HEK293 (cell line): ENCODE measurements at regions not wholly inside any gene's neighbourhood (a gene's known extent, or its start where the extent isn't known, plus 50 kb on each side); places are given as distances from the start of the nearest gene placed in this dataset.

Source experiments
- SCRT1 ChIP-seq: fragments of 450-650 bp; formaldehyde crosslinking; IDR thresholded peaks from 2 replicates; pipeline ENCODE4 v1.5.1; 2016; ENCODE audit warnings: missing biosample characterization, missing genetic modification characterization, borderline replicate concordance
- YY1 ChIP-seq: fragments of 450-650 bp; formaldehyde crosslinking; IDR thresholded peaks from 2 replicates; pipeline ENCODE4 v1.5.1; 2018; ENCODE audit warnings: missing biosample characterization, missing genetic modification characterization
- ZNF146 ChIP-seq: fragments of 450-650 bp; formaldehyde crosslinking; IDR thresholded peaks from 2 replicates; pipeline ENCODE4 v1.5.1; 2016; ENCODE audit warnings: missing biosample characterization, missing genetic modification characterization
- ZNF169 ChIP-seq: fragments of 450-650 bp; formaldehyde crosslinking; IDR thresholded peaks from 2 replicates; pipeline ENCODE4 v1.5.1; 2016; ENCODE audit warnings: missing biosample characterization, missing genetic modification characterization
- ZNF223 ChIP-seq: fragments of 450-650 bp; formaldehyde crosslinking; IDR thresholded peaks from 2 replicates; pipeline ENCODE4 v1.5.1; 2016; ENCODE audit warnings: missing biosample characterization, missing genetic modification characterization
- ZNF24 ChIP-seq: fragments of 450-650 bp; formaldehyde crosslinking; IDR thresholded peaks from 2 replicates; pipeline ENCODE4 v1.5.1; 2016; ENCODE audit warnings: missing biosample characterization, missing genetic modification characterization
- ZNF558 ChIP-seq: fragments of 450-650 bp; formaldehyde crosslinking; IDR thresholded peaks from 2 replicates; pipeline ENCODE4 v1.5.1; 2016; ENCODE audit warnings: missing biosample characterization, missing genetic modification characterization
- ZNF785 ChIP-seq: fragments of 450-650 bp; formaldehyde crosslinking; IDR thresholded peaks from 2 replicates; pipeline ENCODE4 v1.5.1; 2016; ENCODE audit warnings: missing biosample characterization, missing genetic modification characterization
- TF ChIP-seq, protein P1 (sequence below): fragments of 450-650 bp; formaldehyde crosslinking; IDR thresholded peaks from 2 replicates; pipeline ENCODE4 v1.5.1; 2016; ENCODE audit warnings: missing biosample characterization, missing genetic modification characterization
- TF ChIP-seq, protein P2 (sequence below): fragments of 450-650 bp; formaldehyde crosslinking; IDR thresholded peaks from 2 replicates; pipeline ENCODE4 v1.5.1; 2016; ENCODE audit warnings: missing biosample characterization, missing genetic modification characterization
- TF ChIP-seq, protein P3 (sequence below): fragments of 450-650 bp; formaldehyde crosslinking; IDR thresholded peaks from 2 replicates; pipeline ENCODE4 v1.5.1; 2017; ENCODE audit warnings: missing biosample characterization, mild to moderate bottlenecking, missing genetic modification characterization, moderate library complexity

DNA sequence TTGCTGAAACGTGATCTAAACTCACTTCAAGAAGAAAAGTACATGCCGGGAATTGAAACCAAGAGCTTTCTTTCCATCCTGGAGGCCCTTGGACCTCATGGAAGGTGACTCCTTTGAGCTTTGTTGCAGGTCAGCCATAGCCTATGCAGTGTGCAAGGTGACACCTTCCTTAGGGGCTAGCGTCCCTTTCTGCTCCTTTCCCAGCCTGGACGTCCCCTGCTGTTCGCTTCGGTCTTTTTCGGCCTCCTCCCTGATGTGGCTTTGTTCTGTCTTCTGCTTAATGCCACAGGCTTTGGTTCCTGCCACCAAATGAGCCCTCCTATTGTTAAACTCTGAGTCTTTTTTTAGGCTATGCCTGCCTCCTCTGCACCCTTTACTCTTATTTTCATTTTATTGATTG, 308.8 kb downstream of the BRINP2 start:
- TF ChIP-seq SCRT1 (tag by site-specific recombination): no peak
- TF ChIP-seq, protein P1, sequence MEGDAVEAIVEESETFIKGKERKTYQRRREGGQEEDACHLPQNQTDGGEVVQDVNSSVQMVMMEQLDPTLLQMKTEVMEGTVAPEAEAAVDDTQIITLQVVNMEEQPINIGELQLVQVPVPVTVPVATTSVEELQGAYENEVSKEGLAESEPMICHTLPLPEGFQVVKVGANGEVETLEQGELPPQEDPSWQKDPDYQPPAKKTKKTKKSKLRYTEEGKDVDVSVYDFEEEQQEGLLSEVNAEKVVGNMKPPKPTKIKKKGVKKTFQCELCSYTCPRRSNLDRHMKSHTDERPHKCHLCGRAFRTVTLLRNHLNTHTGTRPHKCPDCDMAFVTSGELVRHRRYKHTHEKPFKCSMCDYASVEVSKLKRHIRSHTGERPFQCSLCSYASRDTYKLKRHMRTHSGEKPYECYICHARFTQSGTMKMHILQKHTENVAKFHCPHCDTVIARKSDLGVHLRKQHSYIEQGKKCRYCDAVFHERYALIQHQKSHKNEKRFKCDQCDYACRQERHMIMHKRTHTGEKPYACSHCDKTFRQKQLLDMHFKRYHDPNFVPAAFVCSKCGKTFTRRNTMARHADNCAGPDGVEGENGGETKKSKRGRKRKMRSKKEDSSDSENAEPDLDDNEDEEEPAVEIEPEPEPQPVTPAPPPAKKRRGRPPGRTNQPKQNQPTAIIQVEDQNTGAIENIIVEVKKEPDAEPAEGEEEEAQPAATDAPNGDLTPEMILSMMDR: no peak
- TF ChIP-seq, protein P2, sequence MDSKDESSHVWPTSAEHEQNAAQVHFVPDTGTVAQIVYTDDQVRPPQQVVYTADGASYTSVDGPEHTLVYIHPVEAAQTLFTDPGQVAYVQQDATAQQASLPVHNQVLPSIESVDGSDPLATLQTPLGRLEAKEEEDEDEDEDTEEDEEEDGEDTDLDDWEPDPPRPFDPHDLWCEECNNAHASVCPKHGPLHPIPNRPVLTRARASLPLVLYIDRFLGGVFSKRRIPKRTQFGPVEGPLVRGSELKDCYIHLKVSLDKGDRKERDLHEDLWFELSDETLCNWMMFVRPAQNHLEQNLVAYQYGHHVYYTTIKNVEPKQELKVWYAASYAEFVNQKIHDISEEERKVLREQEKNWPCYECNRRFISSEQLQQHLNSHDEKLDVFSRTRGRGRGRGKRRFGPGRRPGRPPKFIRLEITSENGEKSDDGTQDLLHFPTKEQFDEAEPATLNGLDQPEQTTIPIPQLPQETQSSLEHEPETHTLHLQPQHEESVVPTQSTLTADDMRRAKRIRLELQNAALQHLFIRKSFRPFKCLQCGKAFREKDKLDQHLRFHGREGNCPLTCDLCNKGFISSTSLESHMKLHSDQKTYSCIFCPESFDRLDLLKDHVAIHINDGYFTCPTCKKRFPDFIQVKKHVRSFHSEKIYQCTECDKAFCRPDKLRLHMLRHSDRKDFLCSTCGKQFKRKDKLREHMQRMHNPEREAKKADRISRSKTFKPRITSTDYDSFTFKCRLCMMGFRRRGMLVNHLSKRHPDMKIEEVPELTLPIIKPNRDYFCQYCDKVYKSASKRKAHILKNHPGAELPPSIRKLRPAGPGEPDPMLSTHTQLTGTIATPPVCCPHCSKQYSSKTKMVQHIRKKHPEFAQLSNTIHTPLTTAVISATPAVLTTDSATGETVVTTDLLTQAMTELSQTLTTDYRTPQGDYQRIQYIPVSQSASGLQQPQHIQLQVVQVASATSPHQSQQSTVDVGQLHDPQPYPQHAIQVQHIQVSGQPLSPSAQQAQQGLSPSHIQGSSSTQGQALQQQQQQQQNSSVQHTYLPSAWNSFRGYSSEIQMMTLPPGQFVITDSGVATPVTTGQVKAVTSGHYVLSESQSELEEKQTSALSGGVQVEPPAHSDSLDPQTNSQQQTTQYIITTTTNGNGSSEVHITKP (tag by site-specific recombination): no peak
- no peak for TF ChIP-seq ZNF24 (tag by site-specific recombination)
- no peak for TF ChIP-seq ZNF146 (tag by site-specific recombination)
- TF ChIP-seq YY1: no peak
- TF ChIP-seq ZNF169 (tag by site-specific recombination): no peak
- TF ChIP-seq, protein P3, sequence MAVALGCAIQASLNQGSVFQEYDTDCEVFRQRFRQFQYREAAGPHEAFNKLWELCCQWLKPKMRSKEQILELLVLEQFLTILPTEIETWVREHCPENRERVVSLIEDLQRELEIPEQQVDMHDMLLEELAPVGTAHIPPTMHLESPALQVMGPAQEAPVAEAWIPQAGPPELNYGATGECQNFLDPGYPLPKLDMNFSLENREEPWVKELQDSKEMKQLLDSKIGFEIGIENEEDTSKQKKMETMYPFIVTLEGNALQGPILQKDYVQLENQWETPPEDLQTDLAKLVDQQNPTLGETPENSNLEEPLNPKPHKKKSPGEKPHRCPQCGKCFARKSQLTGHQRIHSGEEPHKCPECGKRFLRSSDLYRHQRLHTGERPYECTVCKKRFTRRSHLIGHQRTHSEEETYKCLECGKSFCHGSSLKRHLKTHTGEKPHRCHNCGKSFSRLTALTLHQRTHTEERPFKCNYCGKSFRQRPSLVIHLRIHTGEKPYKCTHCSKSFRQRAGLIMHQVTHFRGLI (tag by site-specific recombination): no peak
- no peak for TF ChIP-seq ZNF558
- no peak for TF ChIP-seq ZNF223 (tag by site-specific recombination)
- TF ChIP-seq ZNF785 (tag by site-specific recombination): no peak
